PFSK-1 (cell line): ENCODE measurements at regions not wholly inside any gene's neighbourhood (a gene's known extent, or its start where the extent isn't known, plus 50 kb on each side); places are given as distances from the start of the nearest gene placed in this dataset.

ENCODE experiments used
- FOXP2 ChIP-seq: optimal IDR thresholded peaks from 2 replicates; pipeline ENCODE3; 2011; ENCODE audit warnings: borderline replicate concordance, control low read depth, inconsistent platforms; ENCODE audit not compliant: insufficient read depth; ENCODE audit errors: extremely low read length, extremely low read depth
- POLR2AphosphoS5 ChIP-seq: IDR thresholded peaks from 2 replicates; pipeline ENCODE4 v1.6.1; 2012; ENCODE audit warnings: low read depth, mild to moderate bottlenecking, control low read depth, low read length, moderate library complexity
- SIN3A ChIP-seq: IDR thresholded peaks from 2 replicates; pipeline ENCODE4 v1.6.1; 2012; ENCODE audit warnings: mild to moderate bottlenecking, low read length, moderate library complexity, borderline replicate concordance; ENCODE audit not compliant: insufficient read depth
- TAF1 ChIP-seq: IDR thresholded peaks from 2 replicates; pipeline ENCODE4 v1.6.1; 2012; ENCODE audit warnings: low read length, control low read depth, borderline replicate concordance; ENCODE audit not compliant: insufficient read depth
- TF ChIP-seq, protein P1 (sequence below), 2 experiments: IDR thresholded peaks; 2 replicates each; pipeline versions ENCODE4 v1.6.1 to v1.8.0; 2011 to 2012; ENCODE audit warnings: low read depth in 2 of 2, low read length in 2 of 2, control low read depth in 1 of 2, inconsistent platforms in 1 of 2, mild to moderate bottlenecking in 1 of 2, moderate library complexity in 1 of 2; ENCODE audit not compliant: insufficient read depth in 1 of 2

DNA sequence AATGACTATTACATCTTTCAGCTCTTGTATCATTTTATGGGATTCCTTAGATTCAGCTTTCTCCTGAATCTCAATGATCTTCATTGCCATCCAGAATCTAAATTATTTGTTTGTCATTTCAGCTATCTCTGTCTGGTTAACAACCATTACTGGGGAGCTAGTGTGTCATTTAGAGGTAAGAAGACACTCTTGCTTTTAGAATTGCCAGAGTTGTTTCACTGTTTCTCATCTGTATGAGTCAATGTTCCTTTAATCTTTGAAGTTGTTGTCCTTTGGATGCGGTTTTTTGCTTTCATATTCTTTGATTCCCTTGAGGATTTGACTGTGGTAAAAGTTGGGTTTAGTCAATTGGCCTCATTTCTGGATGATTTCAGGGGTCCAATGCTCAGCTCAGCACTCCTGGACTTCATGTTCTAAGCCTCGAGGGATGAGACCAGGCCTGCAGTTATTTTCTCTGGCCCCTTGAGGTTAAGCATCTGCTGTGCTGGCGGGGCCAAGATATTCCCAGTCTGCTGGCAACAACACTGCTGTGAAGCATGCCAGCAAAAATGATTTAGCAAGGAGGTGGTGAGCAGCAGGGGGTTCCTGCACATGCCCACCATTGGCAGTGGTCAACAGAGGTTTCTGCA, 102.4 kb upstream of the PCSK5 start:
- no peak for TF ChIP-seq TAF1
- no peak for TF ChIP-seq POLR2AphosphoS5
- no peak for TF ChIP-seq SIN3A
- no peak for TF ChIP-seq FOXP2
- TF ChIP-seq, protein P1, sequence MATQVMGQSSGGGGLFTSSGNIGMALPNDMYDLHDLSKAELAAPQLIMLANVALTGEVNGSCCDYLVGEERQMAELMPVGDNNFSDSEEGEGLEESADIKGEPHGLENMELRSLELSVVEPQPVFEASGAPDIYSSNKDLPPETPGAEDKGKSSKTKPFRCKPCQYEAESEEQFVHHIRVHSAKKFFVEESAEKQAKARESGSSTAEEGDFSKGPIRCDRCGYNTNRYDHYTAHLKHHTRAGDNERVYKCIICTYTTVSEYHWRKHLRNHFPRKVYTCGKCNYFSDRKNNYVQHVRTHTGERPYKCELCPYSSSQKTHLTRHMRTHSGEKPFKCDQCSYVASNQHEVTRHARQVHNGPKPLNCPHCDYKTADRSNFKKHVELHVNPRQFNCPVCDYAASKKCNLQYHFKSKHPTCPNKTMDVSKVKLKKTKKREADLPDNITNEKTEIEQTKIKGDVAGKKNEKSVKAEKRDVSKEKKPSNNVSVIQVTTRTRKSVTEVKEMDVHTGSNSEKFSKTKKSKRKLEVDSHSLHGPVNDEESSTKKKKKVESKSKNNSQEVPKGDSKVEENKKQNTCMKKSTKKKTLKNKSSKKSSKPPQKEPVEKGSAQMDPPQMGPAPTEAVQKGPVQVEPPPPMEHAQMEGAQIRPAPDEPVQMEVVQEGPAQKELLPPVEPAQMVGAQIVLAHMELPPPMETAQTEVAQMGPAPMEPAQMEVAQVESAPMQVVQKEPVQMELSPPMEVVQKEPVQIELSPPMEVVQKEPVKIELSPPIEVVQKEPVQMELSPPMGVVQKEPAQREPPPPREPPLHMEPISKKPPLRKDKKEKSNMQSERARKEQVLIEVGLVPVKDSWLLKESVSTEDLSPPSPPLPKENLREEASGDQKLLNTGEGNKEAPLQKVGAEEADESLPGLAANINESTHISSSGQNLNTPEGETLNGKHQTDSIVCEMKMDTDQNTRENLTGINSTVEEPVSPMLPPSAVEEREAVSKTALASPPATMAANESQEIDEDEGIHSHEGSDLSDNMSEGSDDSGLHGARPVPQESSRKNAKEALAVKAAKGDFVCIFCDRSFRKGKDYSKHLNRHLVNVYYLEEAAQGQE (IDR thresholded peaks at IDR 0.05; ENCODE audit: insufficient read depth in 1 of 2, low read depth in 2 of 2, low read length in 2 of 2) = no peak

DNA sequence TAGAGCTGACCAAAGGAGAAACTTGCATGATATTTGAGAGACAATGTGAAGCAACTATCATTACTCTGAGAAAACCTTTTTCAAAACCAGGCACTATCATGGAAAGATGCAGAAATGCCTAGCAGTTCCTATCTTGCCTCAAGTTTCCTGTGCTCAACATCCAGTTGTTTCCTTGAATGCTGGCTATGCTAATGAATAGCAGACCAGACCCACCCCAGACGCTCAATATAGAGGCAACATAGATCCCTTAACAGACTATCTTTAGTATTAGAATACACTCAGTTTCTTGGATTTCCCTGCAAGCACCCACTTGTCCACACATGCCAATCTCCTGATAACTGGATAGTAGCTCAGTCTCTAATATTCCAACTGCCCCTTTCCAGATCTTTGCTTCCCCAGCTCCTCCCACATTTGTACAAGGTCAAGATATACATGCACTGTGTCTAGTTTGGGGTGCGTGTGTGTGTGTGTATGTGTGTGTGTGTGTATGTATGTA, 93.3 kb upstream of the PCSK5 start:
- TF ChIP-seq, protein P1 (IDR thresholded peaks at IDR 0.05; ENCODE audit: insufficient read depth in 1 of 2, low read depth in 2 of 2, low read length in 2 of 2) = no peak
- TF ChIP-seq SIN3A = no peak
- no peak for TF ChIP-seq POLR2AphosphoS5
- no peak for TF ChIP-seq FOXP2
- no peak for TF ChIP-seq TAF1

DNA sequence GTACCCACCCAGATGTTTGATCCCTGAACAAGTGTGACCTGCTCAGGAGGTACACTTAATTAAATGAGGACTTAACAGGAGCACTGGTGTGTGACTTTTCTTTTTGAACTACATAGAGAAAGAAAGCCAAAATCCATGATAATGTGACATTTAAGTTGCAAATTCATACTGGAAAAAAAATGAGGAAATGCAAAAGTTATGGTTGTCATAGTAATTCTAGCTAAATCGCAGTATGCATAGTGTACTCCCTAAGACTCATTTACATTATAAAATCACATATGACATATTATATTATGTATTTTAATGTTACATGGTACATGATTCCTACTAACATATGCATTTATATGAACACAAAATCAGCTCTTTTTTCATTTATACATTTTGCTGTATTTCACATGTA, 92.0 kb upstream of the PCSK5 start:
- TF ChIP-seq, protein P1 (IDR thresholded peaks at IDR 0.05; ENCODE audit: insufficient read depth in 1 of 2, low read depth in 2 of 2, low read length in 2 of 2) = no peak
- TF ChIP-seq FOXP2 (no peak), SIN3A (no peak), POLR2AphosphoS5 (no peak), TAF1 (no peak)

DNA sequence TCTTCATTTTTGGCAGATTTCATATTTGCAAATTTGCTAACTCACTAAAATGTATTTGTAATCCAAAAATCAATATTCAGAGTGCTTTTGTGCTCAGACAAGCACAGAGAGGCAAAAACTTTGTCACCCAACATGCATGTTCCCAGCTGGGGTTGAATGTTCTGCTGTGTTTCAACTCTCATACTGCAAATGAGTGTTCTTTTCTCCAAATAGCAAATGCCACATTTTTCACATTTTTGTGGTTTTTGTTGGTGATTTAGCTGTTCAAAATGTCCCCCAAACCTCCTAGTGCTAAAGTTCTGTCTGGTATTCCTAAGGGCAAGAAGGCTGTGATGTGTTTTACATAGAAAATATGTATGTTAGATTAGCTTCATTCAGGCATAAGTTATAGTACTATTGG, 87.3 kb upstream of the PCSK5 start:
- TF ChIP-seq TAF1 = no peak

DNA sequence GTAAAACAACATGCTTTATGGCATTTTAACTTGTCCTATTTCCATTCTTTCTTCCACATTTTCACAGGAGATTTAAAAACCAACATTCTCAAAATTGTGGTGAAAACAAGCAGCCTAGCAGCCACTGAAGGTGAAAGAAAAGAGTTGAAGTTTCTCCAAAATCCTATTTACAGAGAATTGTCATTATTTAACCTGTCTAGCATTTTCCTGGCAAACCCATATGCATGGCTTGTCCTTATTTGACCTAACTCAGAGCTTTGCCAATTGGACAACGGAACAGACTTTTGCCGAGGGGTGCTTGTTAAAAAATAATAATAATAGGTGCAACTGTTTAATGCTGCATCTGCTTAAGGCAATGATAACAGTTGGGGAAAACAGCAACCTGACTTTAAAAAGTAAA, 80.4 kb upstream of the PCSK5 start:
- TF ChIP-seq FOXP2 (no peak), TAF1 (no peak), POLR2AphosphoS5 (no peak), SIN3A (no peak)
- TF ChIP-seq, protein P1 (IDR thresholded peaks at IDR 0.05; ENCODE audit: insufficient read depth in 1 of 2, low read depth in 2 of 2, low read length in 2 of 2) = no peak
